ENCODE measurements at regions not wholly inside any gene's neighbourhood (a gene's known extent, or its start where the extent isn't known, plus 50 kb on each side); places are given as distances from the start of the nearest gene placed in this dataset.

GRCh38 chr1:26645734-26646133 is 50.1 kb upstream of the ARID1A start (continued):
- TF ChIP-seq CHD7 (IDR thresholded peaks at IDR 0.05; ENCODE audit: insufficient replicate concordance, low read length) (no peak), SRF (IDR thresholded peaks at IDR 0.05; ENCODE audit: low read depth, low read length) (no peak), BACH1 (IDR thresholded peaks at IDR 0.05; ENCODE audit: low read length) (no peak), NANOG (IDR thresholded peaks at IDR 0.05; ENCODE audit: insufficient read depth, low read depth, low read length, poor library complexity, severe bottlenecking) (no peak), SUZ12 (IDR thresholded peaks at IDR 0.05; ENCODE audit: low read length) (no peak), CTBP2 (IDR thresholded peaks at IDR 0.05; ENCODE audit: borderline replicate concordance, insufficient read depth, insufficient read length, low read length) (no peak), JUN (IDR thresholded peaks at IDR 0.05; ENCODE audit: low read depth, low read length) (no peak), YY1 (IDR thresholded peaks at IDR 0.05; ENCODE audit: low read depth, low read length) (no peak), RBBP5 (IDR thresholded peaks at IDR 0.05; ENCODE audit: borderline replicate concordance, low read depth, low read length) (no peak)

Measured in H1 (cell line).